ENCODE measurements at regions not wholly inside any gene's neighbourhood (a gene's known extent, or its start where the extent isn't known, plus 50 kb on each side); places are given as distances from the start of the nearest gene placed in this dataset.

- H2AK5ac ChIP-seq (ENCODE audit: low read depth, low read length) = no peak overlapping the region
- intact Hi-C loops (cut with micrococcal nuclease) (no loop called here), in situ Hi-C loops (cut with MboI; ENCODE audit: low sequenced_read_pairs) (no loop called here), dilution Hi-C loops (cut with HindIII; ENCODE audit: low sequenced_read_pairs, unreplicated experiment) (no loop called here)
- no peak overlapping the region for H2AFZ ChIP-seq (replicated peaks; ENCODE audit: low read length, poor library complexity)
- H3K4me3 ChIP-seq (ENCODE audit: insufficient read depth, low read depth, low read length) = no peak overlapping the region
- no peak overlapping the region for H3K4me2 ChIP-seq (ENCODE audit: low read depth, low read length)
- no peak overlapping the region for H4K91ac ChIP-seq (ENCODE audit: insufficient read depth, low read depth, low read length)
- no peaks in the 10 kb centered on the region for H3K27me3 ChIP-seq (ENCODE audit: control insufficient read depth, insufficient read depth, low read length)
- H3K4ac ChIP-seq (ENCODE audit: low read depth, low read length) = no peak overlapping the region
- WGBS, 2 experiments (ENCODE audit: extremely low coverage in 2 of 2, insufficient read length in 1 of 2) = 48% methylated on average over 3 of the region's 3 CpGs; no CpG with 5 or more reads in 1 of the 2 experiments
- H4K20me1 ChIP-seq (ENCODE audit: insufficient read depth, low read length) = no peaks in the 10 kb centered on the region
- H3K4me1 ChIP-seq (ENCODE audit: control insufficient read depth, insufficient read depth, low read length) = no peaks in the 10 kb centered on the region
- POLR2A ChIA-PET (ENCODE audit: unreplicated experiment) = no interaction called here
- no peaks in the 10 kb centered on the region for H3K36me3 ChIP-seq (ENCODE audit: control insufficient read depth, insufficient read depth, low read length)
- no peak overlapping the region for H3K27ac ChIP-seq (ENCODE audit: insufficient read depth, low read length)
- H3K56ac ChIP-seq (ENCODE audit: extremely low read depth, insufficient read depth, low read length) = no peak overlapping the region
- H3K9me3 ChIP-seq (ENCODE audit: control insufficient read depth, insufficient read depth, low read length) = peaks cover 2% of the 10 kb centered on the region
- H2BK5ac ChIP-seq (ENCODE audit: low read depth, low read length, poor library complexity, severe bottlenecking) = no peak overlapping the region
- BruUV-seq (replicated peaks) = no TSS peak
- no peak overlapping the region for H3K14ac ChIP-seq (replicated peaks; ENCODE audit: low read depth, low read length)
- no peak overlapping the region for H2BK20ac ChIP-seq (ENCODE audit: low read depth, low read length)
- no peaks in the 10 kb centered on the region for H3K9me1 ChIP-seq (ENCODE audit: insufficient read depth, low read length)
- H3K9ac ChIP-seq (ENCODE audit: low read depth, low read length) = no peak overlapping the region
- H3K18ac ChIP-seq (ENCODE audit: low read depth, low read length) = no peak overlapping the region
- no peak overlapping the region for H3K23ac ChIP-seq (ENCODE audit: low read depth, low read length)
- ATAC-seq (ENCODE audit: low read depth) = no peak
- H2BK120ac ChIP-seq (ENCODE audit: low read depth, low read length) = no peak overlapping the region
- no peak overlapping the region for H2BK15ac ChIP-seq (ENCODE audit: low read depth, low read length)
- no peaks in the 10 kb centered on the region for H3K79me1 ChIP-seq (ENCODE audit: low read depth in 1 of 2, low read length in 2 of 2)
- DNase-seq = no peak
- no peak overlapping the region for H2AK9ac ChIP-seq (replicated peaks; ENCODE audit: low read depth, low read length, poor library complexity)
- H4K8ac ChIP-seq (ENCODE audit: low read depth in 2 of 2, low read length in 2 of 2) = no peak overlapping the region
- CTCF ChIA-PET = no interaction called here
- no peak for TF ChIP-seq CHD1 (IDR thresholded peaks at IDR 0.05; ENCODE audit: low read depth, low read length)
- TF ChIP-seq MAFK (IDR thresholded peaks at IDR 0.05; ENCODE audit: low read depth, low read length) = 0 out of 2 replicates have a peak, but pooled peaks have one; percentile 16
- TF ChIP-seq MXI1 (IDR thresholded peaks at IDR 0.05; ENCODE audit: borderline replicate concordance, low read depth, low read length) = no peak
- no peak for TF ChIP-seq RCOR1 (IDR thresholded peaks at IDR 0.05; ENCODE audit: insufficient replicate concordance, low read length)
- no peak for TF ChIP-seq BHLHE40 (IDR thresholded peaks at IDR 0.05; ENCODE audit: low read depth, low read length)
- TF ChIP-seq, protein P1, sequence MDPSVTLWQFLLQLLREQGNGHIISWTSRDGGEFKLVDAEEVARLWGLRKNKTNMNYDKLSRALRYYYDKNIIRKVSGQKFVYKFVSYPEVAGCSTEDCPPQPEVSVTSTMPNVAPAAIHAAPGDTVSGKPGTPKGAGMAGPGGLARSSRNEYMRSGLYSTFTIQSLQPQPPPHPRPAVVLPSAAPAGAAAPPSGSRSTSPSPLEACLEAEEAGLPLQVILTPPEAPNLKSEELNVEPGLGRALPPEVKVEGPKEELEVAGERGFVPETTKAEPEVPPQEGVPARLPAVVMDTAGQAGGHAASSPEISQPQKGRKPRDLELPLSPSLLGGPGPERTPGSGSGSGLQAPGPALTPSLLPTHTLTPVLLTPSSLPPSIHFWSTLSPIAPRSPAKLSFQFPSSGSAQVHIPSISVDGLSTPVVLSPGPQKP (IDR thresholded peaks at IDR 0.05; ENCODE audit: borderline replicate concordance, low read depth, low read length) = no peak
- TF ChIP-seq POLR2A (IDR thresholded peaks at IDR 0.05; ENCODE audit: low read depth, low read length) = no peak
- no peak overlapping the region for H4K5ac ChIP-seq (ENCODE audit: low read depth, low read length)
Measured at GRCh38 chr10:31595992-31596391, 277.0 kb downstream of the ZEB1 start.
